GM18505 (cell line): ENCODE measurements at regions not wholly inside any gene's neighbourhood (a gene's known extent, or its start where the extent isn't known, plus 50 kb on each side); places are given as distances from the start of the nearest gene placed in this dataset.
A peak's percentile ranks its signal among the peaks of the same experiment; 100 is the strongest.
"Not testable (repeated sequence)": the region's sequence is repeated elsewhere in the genome, so short reads cannot be mapped to it uniquely, and the experiment has no call there.

Experiments used
- ATAC-seq: cut with Tn5 transposase; IDR thresholded peaks from one replicate; pipeline ENCODE4 v1.9.1; 2021; ENCODE audit not compliant: unreplicated experiment

DNA sequence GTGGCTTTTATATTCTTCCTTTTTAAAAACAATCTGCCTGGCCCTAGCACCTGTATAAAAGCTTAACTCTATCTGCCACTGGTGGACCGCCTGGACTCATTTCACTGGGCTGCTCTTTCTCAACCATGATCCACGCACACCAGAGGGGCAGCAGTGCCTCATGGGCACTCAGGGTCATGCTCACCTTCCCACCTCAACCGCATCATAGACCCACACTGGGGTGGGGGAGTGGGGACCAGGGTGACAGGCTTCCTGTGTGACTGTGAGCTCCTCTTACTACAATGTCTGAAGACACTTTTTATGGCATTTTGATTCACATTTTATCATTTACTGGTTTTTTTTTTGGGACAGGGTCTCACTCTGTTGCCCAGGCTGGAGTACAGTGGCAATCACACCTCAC lies 4038.8 kb upstream of the TPTE start:
- not testable (repeated sequence) for ATAC-seq

DNA sequence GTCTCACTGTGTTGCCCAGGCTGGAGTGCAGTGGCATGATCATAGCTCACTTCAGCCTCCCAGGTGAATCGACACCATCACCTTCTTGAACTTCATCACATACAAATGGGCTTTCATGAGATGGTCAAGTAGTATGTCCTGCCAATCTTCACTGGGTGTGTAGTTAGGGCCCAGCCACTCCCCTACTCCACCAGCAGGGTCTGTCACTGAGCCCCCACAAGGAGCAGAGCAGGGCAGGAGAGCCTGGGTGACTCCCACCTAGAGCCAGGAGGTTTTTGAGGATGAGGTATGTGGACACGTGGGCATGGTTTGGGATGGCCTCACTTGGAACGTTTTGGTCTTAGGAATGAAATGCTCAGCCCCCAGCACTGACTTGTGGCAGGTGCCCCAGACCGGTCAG lies 4037.7 kb upstream of the TPTE start:
- not testable (repeated sequence) for ATAC-seq

GRCh38 chr21:6486821-6487220 lies 4034.6 kb upstream of the TPTE start:
- ATAC-seq: not testable (repeated sequence)

- ATAC-seq: not testable (repeated sequence)
Observed at GRCh38 chr21:6492691-6493090, 4028.7 kb upstream of the TPTE start.

GRCh38 chr21:6493957-6494356 lies 4027.4 kb upstream of the TPTE start:
- not testable (repeated sequence) for ATAC-seq

GRCh38 chr21:6496356-6496755 lies 4025.0 kb upstream of the TPTE start:
- not testable (repeated sequence) for ATAC-seq

DNA sequence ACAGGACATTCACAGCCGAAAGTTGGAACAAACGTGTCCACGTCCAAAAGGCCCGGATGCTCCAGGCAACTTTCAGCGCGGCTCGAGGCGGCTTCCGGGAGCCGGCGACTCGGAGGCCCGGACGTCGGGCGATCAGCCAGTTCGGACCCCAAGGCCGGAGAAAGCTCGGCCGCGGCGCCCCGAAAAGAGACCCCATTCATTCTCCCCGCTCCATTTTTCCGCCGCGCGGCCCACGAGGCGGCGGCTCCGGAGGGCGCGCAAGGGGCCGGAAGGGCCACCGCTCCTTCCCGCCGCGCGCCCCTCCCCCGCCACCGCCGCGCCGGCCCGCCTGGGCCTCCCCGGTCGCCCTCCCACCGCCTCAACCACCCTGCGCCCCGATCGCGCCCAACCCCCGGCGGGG lies 4022.7 kb upstream of the TPTE start:
- ATAC-seq: not testable (repeated sequence)

DNA sequence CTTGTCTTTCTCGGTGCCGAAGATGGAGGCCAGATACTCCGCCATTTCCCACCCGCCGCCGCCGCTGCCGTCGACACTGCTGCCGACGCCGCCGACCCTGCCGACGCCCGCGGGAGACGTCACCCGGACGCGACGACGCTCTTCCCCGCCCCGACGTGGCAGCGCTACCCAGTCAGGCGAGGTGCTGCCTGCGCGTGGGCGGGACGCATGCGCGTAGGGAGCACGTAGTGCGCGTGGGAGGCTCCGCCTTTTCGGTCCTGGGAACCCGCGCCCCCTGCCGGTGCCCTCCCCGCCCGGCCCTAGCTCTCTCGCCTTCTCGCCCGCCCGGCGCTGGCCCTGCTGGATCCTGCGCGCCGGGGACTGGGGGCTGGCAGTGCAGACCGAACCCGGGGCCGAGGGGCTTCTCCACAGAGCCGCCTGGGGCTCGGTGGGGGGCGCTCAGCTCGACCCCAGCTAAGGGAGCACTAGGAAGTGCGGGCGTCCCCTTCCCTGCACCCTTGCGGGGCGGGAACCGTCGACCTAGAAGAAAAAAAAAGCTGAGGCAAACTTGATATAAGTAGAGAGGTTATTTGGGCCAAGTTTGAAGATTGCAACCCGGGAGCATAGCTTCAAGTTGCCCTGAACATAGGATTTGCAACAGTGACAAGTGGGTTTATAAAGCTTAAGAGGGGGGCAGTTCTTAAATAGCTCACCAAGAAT lies 4022.1 kb upstream of the TPTE start:
- ATAC-seq: peak; percentile 76

DNA sequence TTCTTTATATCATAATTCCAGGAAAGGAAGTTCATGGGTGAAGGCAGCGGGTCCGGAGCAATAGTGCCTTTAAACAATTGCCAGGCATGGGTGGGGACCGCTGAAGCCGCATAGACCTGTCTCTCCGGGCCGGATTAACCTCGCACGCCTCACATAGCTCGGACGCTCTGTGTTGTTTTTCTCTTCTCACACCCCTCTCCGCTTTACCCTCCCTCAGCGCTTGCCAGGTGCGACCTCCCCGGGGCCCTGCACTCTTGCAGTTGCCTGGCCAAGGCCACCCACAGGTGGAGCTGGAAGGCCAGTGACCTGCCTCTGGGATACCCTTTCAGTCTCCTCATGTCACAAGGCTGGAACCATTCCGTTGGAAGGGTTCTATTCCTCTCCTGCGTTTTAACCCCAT lies 4021.5 kb upstream of the TPTE start:
- not testable (repeated sequence) for ATAC-seq

DNA sequence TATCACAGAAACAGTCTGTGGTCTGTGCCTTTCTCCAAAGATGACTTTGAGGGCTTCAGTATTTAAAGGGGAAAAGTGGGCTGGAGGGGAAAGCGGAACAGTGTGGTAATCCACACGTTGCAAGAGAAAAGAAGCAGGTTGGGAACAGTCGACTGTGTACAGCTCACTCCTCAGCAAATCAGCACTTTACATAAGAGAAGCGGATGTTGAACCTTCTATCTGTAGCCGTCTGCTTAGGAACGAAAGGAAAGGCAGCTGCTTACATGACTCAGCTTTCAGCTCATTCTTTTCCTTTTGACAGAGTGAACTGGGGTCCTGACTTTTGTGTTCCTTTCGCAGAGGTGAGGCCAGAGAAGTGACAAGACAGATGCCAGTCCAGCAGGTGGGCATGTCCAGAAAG lies 4020.7 kb upstream of the TPTE start:
- not testable (repeated sequence) for ATAC-seq

DNA sequence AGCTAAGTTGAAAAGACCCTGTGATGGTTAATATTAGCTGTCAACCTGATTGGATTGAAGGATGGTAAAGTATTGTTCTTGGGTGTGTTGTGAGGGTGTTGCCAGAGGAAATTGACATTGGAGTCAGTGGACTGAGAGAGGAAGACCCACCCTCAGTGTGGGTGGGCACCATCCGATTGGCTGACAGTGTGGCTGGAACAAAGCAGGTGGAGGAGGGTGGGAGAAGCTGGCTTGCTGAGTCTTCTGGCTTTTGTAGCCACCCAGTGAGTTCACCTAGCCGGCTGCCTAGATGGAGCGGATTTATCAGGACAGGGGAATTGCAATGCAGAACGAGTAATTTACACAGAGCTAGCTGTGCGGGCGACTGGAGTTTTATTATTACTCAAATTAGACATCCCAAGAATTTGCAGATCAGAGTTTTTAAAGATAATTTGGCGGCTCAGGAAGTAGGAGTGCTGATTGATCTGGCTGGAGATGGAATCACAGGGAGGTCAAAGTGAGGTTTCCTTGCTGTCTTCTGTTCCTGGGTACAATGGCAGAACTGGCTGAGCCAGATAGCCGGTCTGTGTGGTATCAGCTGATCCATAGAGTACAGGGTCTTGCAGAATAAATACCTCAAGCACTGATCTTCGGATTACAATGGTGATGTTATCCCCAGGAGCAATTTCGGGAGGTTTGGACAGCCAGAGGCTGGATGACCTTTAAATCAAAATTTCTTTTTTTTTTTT lies 4015.1 kb upstream of the TPTE start:
- ATAC-seq: not testable (repeated sequence)

- not testable (repeated sequence) for ATAC-seq
Observed at GRCh38 chr21:6507632-6508031, 4013.8 kb upstream of the TPTE start.

DNA sequence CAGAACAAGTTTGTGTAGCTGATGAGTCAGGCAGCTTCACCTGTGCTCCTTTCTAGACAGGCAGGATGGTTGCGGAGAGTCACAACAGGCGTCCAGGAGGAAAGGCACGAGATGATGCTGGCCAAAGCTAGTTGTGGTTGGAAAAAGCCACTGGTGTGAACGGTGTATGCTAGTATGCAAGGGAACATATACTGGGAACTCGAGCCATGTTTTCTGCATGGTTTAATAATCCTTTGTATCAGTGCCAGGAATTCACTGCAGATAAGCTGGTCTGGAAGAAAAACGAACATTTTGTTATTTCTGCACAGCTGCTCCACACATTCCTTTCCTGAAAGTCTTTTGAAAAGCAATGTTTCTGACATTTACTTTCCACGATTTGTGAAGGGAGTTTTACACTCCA lies 3999.6 kb upstream of the TPTE start:
- ATAC-seq: not testable (repeated sequence)

DNA sequence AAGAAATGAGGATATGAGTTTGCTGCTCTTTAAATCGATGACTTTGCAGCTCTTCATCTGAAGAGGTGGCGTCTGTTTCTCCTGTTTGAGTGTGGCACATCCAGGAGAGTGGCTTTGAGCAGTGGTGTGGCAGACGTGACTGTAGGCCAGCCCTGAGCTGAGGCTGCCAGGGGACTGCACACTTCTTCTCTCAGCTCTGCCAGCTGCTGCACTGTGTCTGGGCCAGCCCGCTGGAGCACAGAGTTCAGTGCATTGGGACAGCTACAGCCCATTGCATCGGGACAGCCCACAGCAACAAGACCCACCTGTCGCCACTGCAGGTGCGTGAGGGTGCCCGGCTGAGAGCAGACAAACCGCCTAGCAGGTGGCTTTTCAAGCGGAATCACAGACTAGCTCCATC lies 3995.2 kb upstream of the TPTE start:
- ATAC-seq: not testable (repeated sequence)

DNA sequence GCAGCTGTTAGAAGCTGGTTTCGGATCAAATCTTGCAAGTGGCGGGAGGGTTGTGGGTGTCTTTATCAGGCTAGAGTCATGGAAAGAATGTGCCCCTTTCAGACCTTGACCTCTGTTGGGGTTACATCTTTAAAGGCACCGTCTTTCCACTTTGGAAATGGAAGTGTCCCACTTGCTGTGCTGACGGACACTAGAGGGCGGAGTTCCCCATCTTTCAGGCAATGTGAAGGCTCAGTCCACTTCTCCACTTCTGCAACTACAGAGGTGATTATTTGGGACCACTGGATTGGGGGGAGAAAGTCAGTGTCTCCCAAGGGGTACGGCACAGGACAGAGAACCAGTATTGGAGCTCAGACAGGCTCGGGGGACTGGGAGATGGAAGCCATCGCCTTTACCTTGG lies 3990.7 kb upstream of the TPTE start:
- ATAC-seq: not testable (repeated sequence)

- ATAC-seq: not testable (repeated sequence)
Observed at GRCh38 chr21:6533261-6533660, 3988.1 kb upstream of the TPTE start.

- ATAC-seq: not testable (repeated sequence)
Observed at GRCh38 chr21:6538320-6538719, 3983.1 kb upstream of the TPTE start.

GRCh38 chr21:6539688-6540087 lies 3981.7 kb upstream of the TPTE start:
- not testable (repeated sequence) for ATAC-seq

DNA sequence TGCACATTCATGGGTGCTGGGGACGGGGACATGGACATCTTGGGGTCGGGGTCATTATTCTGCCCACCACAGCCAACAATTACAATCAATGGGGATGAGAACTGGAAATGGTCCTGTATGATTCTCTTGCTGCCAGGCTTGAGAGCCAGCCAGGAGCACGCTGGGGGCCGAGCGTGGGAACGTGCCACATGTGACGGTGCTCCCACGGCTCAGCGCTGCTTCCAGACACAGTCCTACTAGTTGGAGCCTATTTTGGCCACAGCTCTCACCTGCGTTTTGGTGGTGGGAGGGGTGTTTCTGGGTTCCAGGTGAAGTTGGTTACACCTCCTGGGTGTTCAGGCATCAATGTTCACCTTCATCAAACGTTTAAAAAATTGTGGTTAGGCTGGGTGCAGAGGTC lies 3980.3 kb upstream of the TPTE start:
- not testable (repeated sequence) for ATAC-seq

DNA sequence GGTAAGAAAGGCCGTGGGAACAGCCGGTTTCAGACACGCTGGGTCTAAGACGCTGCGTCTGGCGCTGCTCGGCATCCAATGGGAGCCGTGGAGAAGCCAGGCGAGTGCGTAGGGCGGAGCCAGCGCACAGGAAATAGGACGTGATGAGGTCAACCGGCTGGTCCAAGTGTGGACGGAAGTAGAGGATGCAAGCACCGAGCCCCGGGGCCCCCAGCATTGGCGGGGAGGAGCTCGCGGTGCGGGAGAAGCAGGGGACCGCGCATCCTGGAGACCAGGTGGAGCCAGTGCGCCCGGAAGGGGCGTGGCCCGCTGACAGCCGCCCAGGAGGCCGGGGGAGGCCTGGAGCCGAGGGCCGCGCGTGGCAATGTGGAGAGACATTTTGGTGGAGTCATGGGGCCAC lies 3976.1 kb upstream of the TPTE start:
- not testable (repeated sequence) for ATAC-seq

GRCh38 chr21:6551045-6551444 lies 3970.3 kb upstream of the TPTE start:
- not testable (repeated sequence) for ATAC-seq
